AG20443 (cell line): ENCODE measurements at regions not wholly inside any gene's neighbourhood (a gene's known extent, or its start where the extent isn't known, plus 50 kb on each side); places are given as distances from the start of the nearest gene placed in this dataset.

Source experiments
- DNase-seq: peaks from one replicate; pipeline ENCODE4 v3.0.0; 2012; ENCODE audit warnings: low spot score, mixed read lengths

DNA sequence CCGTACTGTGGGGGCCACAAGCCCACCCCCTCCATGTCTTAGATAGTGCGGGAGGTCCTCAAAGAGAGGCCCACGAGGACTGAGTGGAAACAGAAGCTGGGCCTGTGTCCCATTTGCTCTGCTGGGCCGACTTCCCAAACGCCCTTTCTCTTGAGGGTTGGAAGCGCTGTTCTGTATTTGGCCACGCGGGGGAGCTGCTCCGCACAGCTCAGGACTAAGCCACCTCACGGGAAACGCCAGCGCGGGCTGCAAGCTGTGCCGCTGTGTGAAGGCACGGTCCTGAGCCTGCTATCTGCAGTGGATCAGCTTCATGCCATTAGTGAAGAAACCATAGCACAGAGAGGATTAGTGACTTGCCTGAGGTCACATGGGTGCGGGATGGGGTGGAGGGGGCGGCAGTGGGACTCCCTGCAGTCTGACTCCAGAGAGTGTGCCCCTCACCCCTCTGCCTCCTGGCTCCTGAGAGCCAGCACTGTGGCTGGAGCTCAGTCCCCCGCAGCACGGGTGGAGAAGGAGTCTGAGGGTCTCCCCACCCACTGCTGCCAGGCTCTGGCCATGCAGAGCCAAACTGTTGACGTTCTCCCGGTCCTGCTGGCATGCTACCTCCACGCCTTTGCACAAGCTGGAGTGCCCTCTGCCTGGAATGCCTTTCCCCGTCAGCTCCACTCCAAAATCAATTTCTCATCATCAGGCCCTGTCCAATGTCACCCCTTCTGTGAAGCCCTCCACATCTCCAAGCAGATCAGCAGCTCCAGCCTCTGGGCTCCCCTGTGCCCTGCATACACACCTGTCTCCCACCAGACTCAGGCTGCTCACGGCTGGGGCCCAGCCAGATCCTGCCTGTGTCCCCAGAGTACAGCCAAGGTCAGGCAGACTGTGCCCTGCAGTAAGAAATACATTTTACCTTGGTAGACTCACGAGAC, 51.5 kb upstream of the LRRC32 start:
- DNase-seq: peak; percentile 88

DNA sequence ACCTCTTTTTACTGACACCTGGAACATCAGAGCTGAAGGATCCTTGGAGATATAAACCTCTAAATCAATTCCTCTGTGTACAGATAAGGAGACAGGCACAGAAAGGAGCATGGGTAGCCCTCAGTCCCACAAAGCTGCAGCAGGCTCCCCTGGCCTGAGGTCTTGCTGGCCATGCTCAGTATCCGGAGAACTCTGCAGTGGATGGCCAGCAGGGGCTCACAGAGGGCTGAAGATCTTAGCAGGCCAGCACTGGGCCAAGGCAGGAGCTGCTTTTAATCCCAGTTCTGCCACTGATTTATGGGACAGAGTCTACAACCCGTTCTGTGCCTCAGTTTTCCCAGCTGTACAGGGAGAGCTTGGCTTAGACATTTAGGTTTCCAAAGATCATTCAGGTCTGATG, 52.6 kb upstream of the LRRC32 start:
- no peak for DNase-seq

DNA sequence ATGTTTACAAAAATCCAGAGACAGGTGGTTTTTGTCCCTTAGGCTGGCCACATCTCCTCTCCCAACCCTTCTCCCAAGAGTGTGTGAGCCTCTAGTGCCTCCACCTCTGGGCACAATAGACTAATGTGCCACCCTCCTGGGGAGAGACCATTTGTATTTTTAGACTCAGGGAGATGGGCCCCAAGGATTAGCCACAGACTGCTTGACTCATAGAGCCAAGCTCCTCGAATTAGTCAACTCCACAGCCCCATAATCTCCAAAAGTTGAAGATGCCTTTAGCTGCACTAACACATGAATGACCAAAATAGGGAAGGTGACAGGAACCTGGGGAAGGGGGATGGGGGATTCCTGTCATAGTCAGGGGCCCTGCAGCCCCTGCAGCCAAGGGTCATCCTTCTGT, 53.0 kb upstream of the LRRC32 start:
- DNase-seq: no peak

DNA sequence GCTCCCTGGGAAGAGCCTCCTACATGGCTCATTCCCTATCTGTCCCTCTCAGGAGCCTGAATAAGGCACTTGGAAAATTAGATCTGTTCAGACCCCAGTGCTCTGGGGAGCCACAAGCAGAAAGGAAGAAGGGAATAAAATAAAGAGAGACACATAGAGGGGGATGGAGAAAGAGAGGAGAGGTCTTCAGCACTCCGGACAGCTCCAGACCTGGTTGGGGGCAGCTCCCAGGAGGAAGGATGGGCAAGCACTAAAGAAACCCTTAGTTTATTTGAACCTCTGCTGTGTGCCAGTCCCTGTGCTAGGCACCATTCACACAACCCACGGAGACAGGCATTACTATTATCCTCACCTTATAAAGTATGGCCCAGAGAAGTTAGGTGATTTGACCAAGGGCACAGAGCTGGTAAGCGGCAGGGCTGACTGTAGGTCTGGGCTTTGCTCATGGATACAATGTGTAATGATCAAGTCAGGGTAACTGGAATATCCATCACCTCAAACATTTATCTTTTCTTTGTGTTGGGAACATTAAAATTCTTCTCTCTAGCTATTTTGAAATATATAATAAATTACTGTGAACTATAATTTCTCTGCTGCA, 53.7 kb upstream of the LRRC32 start:
- no peak for DNase-seq

DNA sequence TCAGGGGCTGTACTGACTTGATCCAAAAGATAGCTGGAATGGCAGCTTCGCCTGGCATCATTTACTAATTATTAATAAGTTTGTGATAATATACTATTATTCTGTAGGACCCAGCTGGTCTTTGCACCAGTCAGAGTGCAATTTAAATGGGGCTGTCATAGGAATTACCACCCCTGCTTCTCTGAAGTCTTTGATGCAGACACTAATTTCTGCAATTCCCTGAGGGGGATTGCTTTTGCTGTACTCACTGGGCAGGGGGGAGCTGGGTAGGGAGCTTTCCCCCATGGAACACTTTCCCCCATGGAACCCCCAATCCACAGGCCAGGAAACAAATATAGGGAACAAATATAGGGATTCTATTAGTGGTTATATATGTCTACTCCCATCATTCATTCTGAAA, 54.9 kb upstream of the TSKU start:
- no peak for DNase-seq

DNA sequence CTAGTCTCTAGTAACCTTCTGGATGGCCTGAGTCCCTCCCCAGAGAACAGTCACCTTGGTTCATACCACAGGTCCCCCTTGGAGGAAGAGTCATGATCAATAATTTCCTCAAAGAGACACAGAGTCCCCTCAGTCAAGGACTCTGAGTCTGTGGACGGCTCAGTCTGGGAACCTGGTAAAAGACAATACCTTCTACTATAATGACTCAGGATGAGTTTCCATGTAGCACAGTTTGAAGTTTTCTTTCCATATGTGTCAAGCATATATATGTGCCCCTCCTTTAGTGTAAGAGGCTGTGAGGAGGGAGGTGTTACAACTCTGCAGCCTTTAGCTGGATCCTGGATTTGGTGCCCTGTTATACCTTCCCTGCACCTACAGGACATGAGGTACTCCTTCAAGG, 54.4 kb upstream of the TSKU start:
- no peak for DNase-seq

DNA sequence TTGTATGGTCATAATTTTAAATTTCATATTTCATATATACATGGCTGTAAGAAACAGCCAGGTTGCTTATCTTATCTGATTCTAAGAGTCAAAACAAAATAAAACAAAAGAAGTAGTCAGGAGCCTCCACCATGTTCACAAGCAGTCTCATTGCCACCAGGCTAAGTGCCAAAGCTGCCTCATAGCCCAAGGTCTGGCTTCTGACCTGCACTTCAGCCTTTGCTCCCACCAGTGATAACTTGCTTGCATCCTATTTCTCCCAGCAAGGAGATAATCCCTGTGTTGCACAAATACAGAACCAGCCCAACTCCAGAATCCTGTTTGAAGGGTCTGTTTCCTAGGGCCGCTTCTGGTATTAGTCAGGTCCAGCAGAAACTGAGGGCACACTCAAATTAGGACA, 53.9 kb upstream of the TSKU start:
- no peak for DNase-seq

DNA sequence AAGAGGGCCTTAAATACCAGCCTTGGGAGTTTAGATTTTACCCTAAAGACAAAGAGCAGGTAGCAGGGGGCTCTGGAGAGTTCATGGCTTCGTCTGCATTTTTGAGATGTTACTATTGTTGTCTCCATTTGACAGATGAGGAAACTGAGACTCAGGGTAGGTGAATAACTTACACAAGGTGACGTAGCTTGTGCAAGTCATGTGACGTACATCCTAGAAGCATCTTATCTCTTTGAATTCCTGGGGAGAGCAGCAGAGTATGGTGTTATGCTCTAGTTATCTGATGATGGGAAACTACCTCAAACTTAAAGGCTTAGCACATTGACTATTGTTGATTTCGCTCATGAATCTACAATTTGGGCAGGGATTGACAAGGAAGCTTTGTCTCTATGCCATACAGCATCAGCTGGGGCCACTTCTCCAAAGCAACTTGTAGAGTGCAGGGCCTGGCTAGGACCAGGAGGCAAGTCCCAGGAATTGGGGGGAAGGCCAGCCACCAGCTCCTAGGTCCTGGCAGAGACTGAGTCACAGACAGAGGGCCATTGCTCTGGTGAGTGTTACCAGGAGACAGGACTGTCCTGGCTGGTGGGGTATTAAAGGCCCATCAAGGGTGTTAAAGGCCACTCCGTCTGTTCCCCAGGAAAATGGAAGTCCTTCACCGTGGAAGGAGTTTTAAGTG, 52.1 kb upstream of the TSKU start:
- DNase-seq: no peak

DNA sequence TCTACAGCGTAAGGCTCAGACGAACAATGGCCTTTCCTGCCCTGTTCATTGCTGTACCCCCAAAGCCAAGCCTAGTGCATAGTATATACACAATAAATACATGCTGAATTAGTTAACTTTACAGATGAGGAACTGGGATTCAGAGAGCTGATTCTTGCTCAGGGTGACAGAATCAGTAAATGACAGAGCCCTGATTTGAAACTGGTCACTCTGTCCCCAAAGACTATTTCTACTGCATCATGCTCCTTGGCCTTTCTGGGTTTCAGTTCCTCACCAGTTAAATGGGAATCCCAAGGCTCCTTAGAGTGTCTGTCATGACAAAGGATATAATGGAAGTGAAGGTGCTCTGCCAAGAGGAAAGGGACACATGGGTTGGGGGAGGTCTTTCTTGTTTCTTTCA, 50.5 kb upstream of the TSKU start:
- no peak for DNase-seq
